ENCODE measurements at regions not wholly inside any gene's neighbourhood (a gene's known extent, or its start where the extent isn't known, plus 50 kb on each side); places are given as distances from the start of the nearest gene placed in this dataset.

DNA sequence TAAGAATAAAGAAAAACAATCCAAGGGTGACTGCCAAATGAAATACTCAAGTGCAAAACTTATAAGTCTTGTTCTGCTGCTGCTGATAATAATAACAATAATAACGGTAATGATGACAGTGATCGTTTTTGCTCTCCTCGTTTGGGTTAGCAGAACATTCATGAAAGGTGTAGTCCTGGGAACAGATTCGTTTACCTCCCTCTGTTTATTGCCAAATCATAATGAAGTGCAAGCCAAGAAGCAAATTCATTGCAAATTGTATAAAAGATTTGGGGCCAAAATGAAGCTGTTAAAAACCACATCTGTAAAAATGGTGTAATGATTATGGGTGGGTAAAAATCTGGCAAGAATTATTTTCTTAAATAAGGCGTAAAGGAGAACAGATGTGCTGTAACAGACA lies 587.2 kb upstream of the MKI67 start:
- H3K4me3 ChIP-seq (ENCODE audit: low read length): no peak overlapping the region
- no peaks in the 10 kb centered on the region for H3K4me1 ChIP-seq (ENCODE audit: control insufficient read depth, insufficient read depth, low read length)
- no peaks in the 10 kb centered on the region for H3K27me3 ChIP-seq (ENCODE audit: control insufficient read depth, insufficient read depth, low read length)
- H3K9ac ChIP-seq (ENCODE audit: low read length): no peak overlapping the region
- H3K36me3 ChIP-seq (ENCODE audit: control insufficient read depth, insufficient read depth, low read length): no peaks in the 10 kb centered on the region
- H3K27ac ChIP-seq (ENCODE audit: low read depth, low read length): no peak overlapping the region

GRCh38 chr10:128713874-128714570 lies 587.8 kb upstream of the MKI67 start:
- no peak overlapping the region for H3K9ac ChIP-seq (ENCODE audit: low read length)
- H3K4me3 ChIP-seq (ENCODE audit: low read length): no peak overlapping the region
- H3K27ac ChIP-seq (ENCODE audit: low read depth, low read length): no peak overlapping the region
- no peaks in the 10 kb centered on the region for H3K27me3 ChIP-seq (ENCODE audit: control insufficient read depth, insufficient read depth, low read length)
- no peaks in the 10 kb centered on the region for H3K36me3 ChIP-seq (ENCODE audit: control insufficient read depth, insufficient read depth, low read length)
- no peaks in the 10 kb centered on the region for H3K4me1 ChIP-seq (ENCODE audit: control insufficient read depth, insufficient read depth, low read length)

- no peak overlapping the region for H3K27ac ChIP-seq (ENCODE audit: low read depth, low read length)
Observed at GRCh38 chr10:128714644-128715415, 588.6 kb upstream of the MKI67 start.

GRCh38 chr10:128716181-128716580 lies 590.0 kb upstream of the MKI67 start:
- Histone ChIP-seq H3K9ac (ENCODE audit: low read length) (no peak overlapping the region), H3K27ac (ENCODE audit: low read depth, low read length) (no peak overlapping the region), H3K36me3 (ENCODE audit: control insufficient read depth, insufficient read depth, low read length) (no peaks in the 10 kb centered on the region), H3K4me1 (ENCODE audit: control insufficient read depth, insufficient read depth, low read length) (no peaks in the 10 kb centered on the region), H3K27me3 (ENCODE audit: control insufficient read depth, insufficient read depth, low read length) (no peaks in the 10 kb centered on the region), H3K4me3 (ENCODE audit: low read length) (no peak overlapping the region)

More at GRCh38 chr10:128714644-128715415, 588.6 kb upstream of the MKI67 start:
- Histone ChIP-seq H3K27me3 (ENCODE audit: control insufficient read depth, insufficient read depth, low read length) (no peaks in the 10 kb centered on the region), H3K4me1 (ENCODE audit: control insufficient read depth, insufficient read depth, low read length) (no peaks in the 10 kb centered on the region), H3K4me3 (ENCODE audit: low read length) (no peak overlapping the region), H3K36me3 (ENCODE audit: control insufficient read depth, insufficient read depth, low read length) (no peaks in the 10 kb centered on the region), H3K9ac (ENCODE audit: low read length) (no peak overlapping the region)

DNA sequence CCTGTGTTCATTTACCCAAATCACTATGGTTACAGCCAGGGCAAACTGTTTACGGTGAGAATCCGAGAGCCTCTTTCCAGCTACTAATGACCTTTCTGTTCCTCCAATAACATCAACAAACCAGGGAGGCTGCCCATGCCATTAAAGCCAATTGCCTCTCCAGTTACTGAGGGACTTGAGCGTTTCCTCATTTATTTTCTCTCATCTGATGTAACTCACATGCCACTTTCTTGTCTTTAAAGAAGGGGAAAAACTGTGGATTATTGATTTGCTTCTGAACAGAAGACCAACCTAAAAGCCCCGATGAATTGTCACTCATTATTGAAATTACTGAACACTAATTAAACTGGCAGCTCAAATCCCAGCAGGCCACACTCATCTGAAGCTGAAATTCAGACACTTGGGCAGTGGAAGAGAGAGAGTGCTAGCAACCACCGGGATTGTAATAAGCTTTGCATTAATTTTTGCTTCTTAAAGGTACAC lies 595.8 kb upstream of the MKI67 start:
- no peaks in the 10 kb centered on the region for H3K27me3 ChIP-seq (ENCODE audit: control insufficient read depth, insufficient read depth, low read length)
- H3K36me3 ChIP-seq (ENCODE audit: control insufficient read depth, insufficient read depth, low read length): no peaks in the 10 kb centered on the region
- H3K4me1 ChIP-seq (ENCODE audit: control insufficient read depth, insufficient read depth, low read length): no peaks in the 10 kb centered on the region
- H3K4me3 ChIP-seq (ENCODE audit: low read length): no peak overlapping the region
- no peak overlapping the region for H3K9ac ChIP-seq (ENCODE audit: low read length)
- H3K27ac ChIP-seq (ENCODE audit: low read depth, low read length): no peak overlapping the region

- Histone ChIP-seq H3K27ac (ENCODE audit: low read depth, low read length) (no peak overlapping the region), H3K36me3 (ENCODE audit: control insufficient read depth, insufficient read depth, low read length) (no peaks in the 10 kb centered on the region), H3K27me3 (ENCODE audit: control insufficient read depth, insufficient read depth, low read length) (no peaks in the 10 kb centered on the region), H3K4me1 (ENCODE audit: control insufficient read depth, insufficient read depth, low read length) (no peaks in the 10 kb centered on the region), H3K9ac (ENCODE audit: low read length) (no peak overlapping the region), H3K4me3 (ENCODE audit: low read length) (no peak overlapping the region)
Observed at GRCh38 chr10:128722947-128723346, 596.7 kb upstream of the MKI67 start.

GRCh38 chr10:128723631-128724205 lies 597.5 kb upstream of the MKI67 start:
- Histone ChIP-seq H3K36me3 (ENCODE audit: control insufficient read depth, insufficient read depth, low read length) (no peaks in the 10 kb centered on the region), H3K27me3 (ENCODE audit: control insufficient read depth, insufficient read depth, low read length) (no peaks in the 10 kb centered on the region), H3K4me1 (ENCODE audit: control insufficient read depth, insufficient read depth, low read length) (no peaks in the 10 kb centered on the region), H3K9ac (ENCODE audit: low read length) (no peak overlapping the region), H3K27ac (ENCODE audit: low read depth, low read length) (no peak overlapping the region), H3K4me3 (ENCODE audit: low read length) (no peak overlapping the region)

DNA sequence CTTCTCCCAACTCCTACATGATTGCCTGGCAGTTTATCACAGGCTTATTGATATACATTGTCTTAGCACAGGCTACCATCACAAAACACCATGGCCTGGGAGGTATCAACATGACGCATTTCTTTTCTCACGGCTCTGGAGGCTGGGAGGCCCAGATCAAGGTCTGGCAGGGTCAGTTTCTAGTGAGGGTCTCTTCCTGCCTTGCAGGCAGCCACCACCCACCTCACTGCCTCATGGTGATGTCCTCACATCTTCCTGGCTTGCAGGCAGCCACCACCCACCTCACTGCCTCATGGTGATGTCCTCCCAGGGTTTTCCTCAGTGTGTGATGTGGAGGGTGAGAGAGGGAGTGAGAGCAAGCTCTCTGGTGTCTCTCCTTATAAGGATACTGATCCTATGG lies 599.3 kb upstream of the MKI67 start:
- H3K4me3 ChIP-seq (ENCODE audit: low read length): no peak overlapping the region
- no peak overlapping the region for H3K27ac ChIP-seq (ENCODE audit: low read depth, low read length)
- no peaks in the 10 kb centered on the region for H3K27me3 ChIP-seq (ENCODE audit: control insufficient read depth, insufficient read depth, low read length)
- no peak overlapping the region for H3K9ac ChIP-seq (ENCODE audit: low read length)
- H3K36me3 ChIP-seq (ENCODE audit: control insufficient read depth, insufficient read depth, low read length): no peaks in the 10 kb centered on the region
- H3K4me1 ChIP-seq (ENCODE audit: control insufficient read depth, insufficient read depth, low read length): no peaks in the 10 kb centered on the region

DNA sequence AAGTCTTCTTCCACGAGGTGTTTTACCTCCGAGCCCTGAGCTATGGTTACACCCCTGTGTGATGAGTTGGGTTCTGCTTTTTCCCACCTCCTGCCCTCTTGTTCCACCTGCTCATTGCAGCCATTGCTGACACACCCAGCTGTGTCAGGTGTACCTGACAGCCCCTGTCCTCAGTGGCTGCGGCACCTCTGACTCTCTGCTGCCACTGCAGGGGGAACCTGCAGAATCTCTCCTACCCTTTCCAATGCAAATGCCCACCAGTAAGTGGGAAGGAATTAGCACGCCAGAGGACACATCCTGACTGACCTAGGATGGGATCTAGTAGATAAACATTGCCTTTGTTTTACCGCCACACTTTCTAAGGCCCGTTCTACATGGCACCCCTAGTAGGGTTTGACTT lies 600.9 kb upstream of the MKI67 start:
- H3K4me3 ChIP-seq (ENCODE audit: low read length): no peak overlapping the region
- no peak overlapping the region for H3K9ac ChIP-seq (ENCODE audit: low read length)
- H3K27ac ChIP-seq (ENCODE audit: low read depth, low read length): no peak overlapping the region
- H3K27me3 ChIP-seq (ENCODE audit: control insufficient read depth, insufficient read depth, low read length): no peaks in the 10 kb centered on the region
- no peaks in the 10 kb centered on the region for H3K36me3 ChIP-seq (ENCODE audit: control insufficient read depth, insufficient read depth, low read length)
- H3K4me1 ChIP-seq (ENCODE audit: control insufficient read depth, insufficient read depth, low read length): no peaks in the 10 kb centered on the region

DNA sequence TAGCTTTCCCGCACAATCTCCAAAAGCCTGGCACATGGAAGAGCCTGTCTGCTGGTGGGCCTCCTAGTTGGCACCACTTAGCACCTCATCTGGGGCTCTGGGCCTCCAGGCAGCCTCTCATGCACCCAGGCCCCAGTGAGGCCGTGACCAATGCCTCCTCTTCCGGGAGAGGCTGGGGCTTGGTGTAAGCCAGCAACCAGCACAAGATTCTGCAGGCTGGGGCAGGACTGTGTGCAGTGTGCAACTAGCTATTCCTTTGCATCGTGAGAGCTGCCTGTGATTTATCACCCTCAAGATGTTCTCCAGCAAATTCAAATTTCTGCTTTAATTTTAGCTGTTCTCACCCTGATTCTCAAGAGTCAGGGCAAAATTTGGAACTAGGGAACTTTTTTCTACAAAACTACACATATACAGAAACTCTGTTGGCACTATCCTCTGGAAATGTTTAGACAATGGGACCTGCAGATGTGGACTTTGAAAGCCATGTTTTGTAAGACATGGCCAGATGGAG lies 603.7 kb upstream of the MKI67 start:
- no peak overlapping the region for H3K27ac ChIP-seq (ENCODE audit: low read depth, low read length)

DNA sequence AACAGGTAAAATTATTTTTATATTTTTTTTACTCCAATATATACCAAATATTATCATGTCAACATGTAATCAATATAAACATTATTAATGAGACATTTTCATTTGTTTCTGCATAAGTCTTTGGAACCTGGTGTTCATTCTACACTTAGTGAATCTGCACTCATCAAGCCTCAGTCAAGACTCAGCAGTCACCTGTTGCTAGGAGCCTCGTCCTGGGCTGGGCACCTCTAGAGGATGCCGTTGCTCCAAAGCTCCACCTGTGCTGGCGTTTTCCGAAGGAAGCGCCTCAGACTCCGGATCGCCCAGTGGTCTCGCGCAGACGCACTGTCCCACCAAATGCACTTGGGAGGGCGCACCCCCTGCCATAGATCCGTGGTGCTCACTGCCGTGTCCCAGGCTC lies 604.7 kb upstream of the MKI67 start:
- Histone ChIP-seq H3K27ac (ENCODE audit: low read depth, low read length) (no peak overlapping the region), H3K9ac (ENCODE audit: low read length) (no peak overlapping the region), H3K27me3 (ENCODE audit: control insufficient read depth, insufficient read depth, low read length) (no peaks in the 10 kb centered on the region), H3K4me3 (ENCODE audit: low read length) (no peak overlapping the region), H3K36me3 (ENCODE audit: control insufficient read depth, insufficient read depth, low read length) (no peaks in the 10 kb centered on the region), H3K4me1 (ENCODE audit: control insufficient read depth, insufficient read depth, low read length) (no peaks in the 10 kb centered on the region)

More for the DNA sequence above, 603.7 kb upstream of the MKI67 start:
- no peaks in the 10 kb centered on the region for H3K36me3 ChIP-seq (ENCODE audit: control insufficient read depth, insufficient read depth, low read length)
- H3K9ac ChIP-seq (ENCODE audit: low read length): no peak overlapping the region
- H3K4me1 ChIP-seq (ENCODE audit: control insufficient read depth, insufficient read depth, low read length): no peaks in the 10 kb centered on the region
- H3K4me3 ChIP-seq (ENCODE audit: low read length): no peak overlapping the region
- H3K27me3 ChIP-seq (ENCODE audit: control insufficient read depth, insufficient read depth, low read length): no peaks in the 10 kb centered on the region

GRCh38 chr10:128734161-128734560 lies 607.9 kb upstream of the MKI67 start:
- Histone ChIP-seq H3K9ac (ENCODE audit: low read length) (no peak overlapping the region), H3K4me3 (ENCODE audit: low read length) (no peak overlapping the region), H3K36me3 (ENCODE audit: control insufficient read depth, insufficient read depth, low read length) (no peaks in the 10 kb centered on the region), H3K27ac (ENCODE audit: low read depth, low read length) (no peak overlapping the region), H3K27me3 (ENCODE audit: control insufficient read depth, insufficient read depth, low read length) (no peaks in the 10 kb centered on the region), H3K4me1 (ENCODE audit: control insufficient read depth, insufficient read depth, low read length) (no peaks in the 10 kb centered on the region)
